ENCODE measurements at regions not wholly inside any gene's neighbourhood (a gene's known extent, or its start where the extent isn't known, plus 50 kb on each side); places are given as distances from the start of the nearest gene placed in this dataset.

- no peak for TF ChIP-seq CTCF (conservative IDR thresholded peaks at IDR 0.05; ENCODE audit: low read depth in 2 of 2)
- TF ChIP-seq CREB1 (CRISPR knock-in tag; IDR thresholded peaks at IDR 0.05; ENCODE audit: low read depth), result no peak
- no peak for TF ChIP-seq POLR2AphosphoS5 (IDR thresholded peaks at IDR 0.05; ENCODE audit: low read depth)
- TF ChIP-seq EZH2 (IDR thresholded peaks at IDR 0.05; ENCODE audit: low read depth, unreplicated experiment), result no peak
These were observed 981.8 kb upstream of the GBE1 start for GRCh38 chr3:82743196-82743595.
